ENCODE measurements at regions not wholly inside any gene's neighbourhood (a gene's known extent, or its start where the extent isn't known, plus 50 kb on each side); places are given as distances from the start of the nearest gene placed in this dataset.
"Not testable (repeated sequence)": the region's sequence is repeated elsewhere in the genome, so short reads cannot be mapped to it uniquely, and the experiment has no call there.

DNA sequence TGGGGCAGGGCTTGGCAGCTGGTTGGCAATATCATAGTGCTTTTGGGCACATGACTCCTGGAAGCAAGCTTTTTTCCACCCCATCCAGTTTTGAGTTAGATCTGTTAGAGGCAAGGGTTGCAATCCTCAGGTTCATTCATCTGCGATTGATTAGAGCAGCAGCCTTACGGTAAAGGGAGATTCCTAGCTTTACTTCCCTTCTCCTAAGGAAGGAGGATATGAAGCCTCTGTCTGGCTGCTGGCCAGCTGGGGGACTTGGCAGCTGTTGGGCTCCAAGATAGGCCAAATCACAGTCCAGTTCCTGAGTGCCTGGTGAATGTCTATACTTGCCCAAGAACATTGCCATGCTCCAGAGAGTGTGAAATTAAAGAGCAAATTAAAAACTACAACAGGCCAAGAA, 113.4 kb upstream of the CCNH start:
- no peak for DNase-seq (ENCODE audit: low read depth)
- Histone ChIP-seq H3K4me1 (ENCODE audit: control insufficient read depth, insufficient read depth, low read length) (no peaks in the 10 kb centered on the region), H3K9me3 (ENCODE audit: control insufficient read depth, low read length) (no peaks in the 10 kb centered on the region), H3K36me3 (ENCODE audit: control insufficient read depth, insufficient read depth, low read length, severe bottlenecking) (no peaks in the 10 kb centered on the region), H3K27me3 (replicated peaks; ENCODE audit: control insufficient read depth, insufficient read depth, low read length) (no peaks in the 10 kb centered on the region), H3K9ac (ENCODE audit: low read length) (no peak overlapping the region), H3K4me3 (ENCODE audit: low read length) (no peak overlapping the region)

DNA sequence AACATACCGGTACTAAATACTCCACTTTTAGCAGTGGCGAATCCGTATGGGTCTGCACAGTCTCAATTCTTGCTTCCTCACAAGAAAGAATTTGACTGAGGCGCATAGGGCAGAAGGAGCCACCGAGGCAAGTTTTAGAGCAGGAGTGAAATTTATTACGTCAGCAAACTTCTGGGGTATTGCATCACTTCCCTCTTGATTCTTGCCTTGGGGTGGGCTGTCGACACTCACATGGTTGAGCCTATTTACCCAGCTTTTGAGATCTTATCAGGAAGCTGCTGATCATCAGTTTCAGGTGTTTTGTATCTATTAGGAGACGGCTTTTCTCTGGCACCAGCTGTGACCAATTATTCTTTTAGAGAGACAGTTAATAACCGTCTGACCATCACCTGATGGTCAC, 111.5 kb upstream of the CCNH start:
- H3K27me3 ChIP-seq (replicated peaks; ENCODE audit: control insufficient read depth, insufficient read depth, low read length) = no peaks in the 10 kb centered on the region
- no peaks in the 10 kb centered on the region for H3K4me1 ChIP-seq (ENCODE audit: control insufficient read depth, insufficient read depth, low read length)
- DNase-seq (ENCODE audit: low read depth) = no peak
- no peaks in the 10 kb centered on the region for H3K9me3 ChIP-seq (ENCODE audit: control insufficient read depth, low read length)
- H3K4me3 ChIP-seq (ENCODE audit: low read length) = no peak overlapping the region
- H3K9ac ChIP-seq (ENCODE audit: low read length) = no peak overlapping the region
- no peaks in the 10 kb centered on the region for H3K36me3 ChIP-seq (ENCODE audit: control insufficient read depth, insufficient read depth, low read length, severe bottlenecking)

DNA sequence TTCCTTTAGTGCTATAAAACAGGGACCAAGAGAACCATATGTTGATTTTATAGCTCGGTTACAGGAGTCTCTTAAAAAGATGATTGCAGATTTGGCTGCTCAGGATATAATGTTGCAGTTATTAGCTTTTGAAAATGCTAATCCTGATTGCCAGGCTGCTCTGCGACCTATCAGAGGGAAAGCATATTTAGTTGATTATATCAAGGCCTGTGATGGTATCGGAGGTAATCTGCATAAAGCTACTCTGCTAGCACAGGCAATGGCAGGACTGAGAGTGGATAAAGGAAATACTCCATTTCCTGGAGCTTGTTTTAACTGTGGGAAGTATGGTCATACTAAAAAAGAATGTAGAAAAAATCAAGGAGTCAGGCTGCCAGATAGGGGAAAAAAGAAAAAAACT, 99.0 kb upstream of the CCNH start:
- DNase-seq (ENCODE audit: low read depth); H3K4me3 ChIP-seq (ENCODE audit: low read length); H3K9ac ChIP-seq (ENCODE audit: low read length); H3K27me3 ChIP-seq (replicated peaks; ENCODE audit: control insufficient read depth, insufficient read depth, low read length); H3K9me3 ChIP-seq (ENCODE audit: control insufficient read depth, low read length); H3K4me1 ChIP-seq (ENCODE audit: control insufficient read depth, insufficient read depth, low read length); H3K36me3 ChIP-seq (ENCODE audit: control insufficient read depth, insufficient read depth, low read length, severe bottlenecking): not testable (repeated sequence)

DNA sequence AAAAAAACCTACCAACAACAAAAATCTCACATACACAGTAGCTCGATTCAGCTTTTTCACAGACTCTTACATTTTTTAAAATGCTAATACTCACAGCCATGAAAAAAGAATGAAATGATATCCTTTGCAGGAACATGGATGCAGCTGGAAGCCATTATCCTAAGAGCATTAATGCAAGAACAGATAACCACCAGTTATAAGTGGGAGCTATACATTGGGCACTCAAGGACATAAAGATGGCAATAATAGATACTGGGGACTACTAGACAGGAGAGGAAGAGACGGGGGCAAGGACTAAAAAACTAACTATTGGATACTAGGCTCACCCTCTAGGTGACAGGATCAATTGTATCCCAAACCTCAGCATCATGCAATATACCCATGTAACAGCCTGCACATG, 90.3 kb upstream of the CCNH start:
- Histone ChIP-seq H3K4me1 (ENCODE audit: control insufficient read depth, insufficient read depth, low read length) (no peaks in the 10 kb centered on the region), H3K27me3 (replicated peaks; ENCODE audit: control insufficient read depth, insufficient read depth, low read length) (no peaks in the 10 kb centered on the region), H3K36me3 (ENCODE audit: control insufficient read depth, insufficient read depth, low read length, severe bottlenecking) (no peaks in the 10 kb centered on the region), H3K4me3 (ENCODE audit: low read length) (no peak overlapping the region), H3K9ac (ENCODE audit: low read length) (no peak overlapping the region), H3K9me3 (ENCODE audit: control insufficient read depth, low read length) (no peaks in the 10 kb centered on the region)
- DNase-seq (ENCODE audit: low read depth) = no peak

DNA sequence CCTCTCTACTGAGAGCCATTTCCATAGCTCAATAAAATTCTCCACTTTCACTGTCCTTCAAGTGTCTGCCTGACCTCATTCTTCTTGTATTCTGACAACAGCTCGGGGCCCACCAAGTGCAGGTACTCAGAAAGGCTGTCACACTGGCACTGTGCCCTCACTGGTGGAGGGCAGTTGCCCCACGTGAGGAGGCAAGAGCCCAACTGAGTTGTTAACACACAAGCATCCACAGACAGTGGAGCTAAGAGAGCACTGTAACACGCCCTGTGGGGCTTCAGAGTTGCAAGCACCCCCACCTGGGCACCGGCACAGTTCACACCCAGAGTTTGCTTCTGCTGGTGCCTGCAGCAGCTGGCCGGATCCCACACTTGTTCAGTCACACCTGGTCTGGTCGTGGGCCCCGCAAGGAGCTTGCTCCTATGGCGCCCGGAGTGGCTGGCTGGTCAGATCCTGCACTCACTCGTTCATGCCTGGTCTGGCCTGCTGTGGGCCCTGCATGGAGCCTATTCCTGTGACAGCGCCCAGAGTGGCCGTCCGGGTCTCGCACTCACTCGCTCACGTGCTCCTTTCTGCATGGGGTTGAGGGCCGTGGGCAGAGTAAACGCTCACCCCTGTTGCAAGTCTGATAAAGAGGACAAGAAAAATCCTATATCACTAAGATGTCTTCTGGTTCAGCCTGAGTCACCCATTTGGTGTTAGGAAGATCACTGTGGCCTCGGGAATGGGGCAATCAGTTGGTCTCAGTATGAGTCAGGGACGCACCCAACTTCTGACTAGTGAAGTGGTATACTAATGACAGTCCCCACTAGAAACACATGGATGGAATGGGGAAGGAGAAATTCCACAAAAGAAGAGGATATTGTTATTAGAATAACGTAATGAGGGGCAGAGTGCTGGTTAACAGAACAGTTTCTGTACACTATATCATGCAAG, 87.0 kb upstream of the CCNH start:
- Histone ChIP-seq H3K9me3 (ENCODE audit: control insufficient read depth, low read length) (peaks cover 10% of the 10 kb centered on the region), H3K4me1 (ENCODE audit: control insufficient read depth, insufficient read depth, low read length) (no peaks in the 10 kb centered on the region), H3K27me3 (replicated peaks; ENCODE audit: control insufficient read depth, insufficient read depth, low read length) (no peaks in the 10 kb centered on the region), H3K4me3 (ENCODE audit: low read length) (no peak overlapping the region), H3K9ac (ENCODE audit: low read length) (no peak overlapping the region), H3K36me3 (ENCODE audit: control insufficient read depth, insufficient read depth, low read length, severe bottlenecking) (no peaks in the 10 kb centered on the region)
- no peak for DNase-seq (ENCODE audit: low read depth)
